ENCODE measurements at regions not wholly inside any gene's neighbourhood (a gene's known extent, or its start where the extent isn't known, plus 50 kb on each side); places are given as distances from the start of the nearest gene placed in this dataset.

- Histone ChIP-seq H3K36me3 (replicated peaks) (no peaks in the 10 kb centered on the region), H3K27ac (no peak overlapping the region), H3K4me3 (ENCODE audit: low read depth, low read length) (no peak overlapping the region), H3K27me3 (replicated peaks) (no peaks in the 10 kb centered on the region)
- TF ChIP-seq, protein P1, sequence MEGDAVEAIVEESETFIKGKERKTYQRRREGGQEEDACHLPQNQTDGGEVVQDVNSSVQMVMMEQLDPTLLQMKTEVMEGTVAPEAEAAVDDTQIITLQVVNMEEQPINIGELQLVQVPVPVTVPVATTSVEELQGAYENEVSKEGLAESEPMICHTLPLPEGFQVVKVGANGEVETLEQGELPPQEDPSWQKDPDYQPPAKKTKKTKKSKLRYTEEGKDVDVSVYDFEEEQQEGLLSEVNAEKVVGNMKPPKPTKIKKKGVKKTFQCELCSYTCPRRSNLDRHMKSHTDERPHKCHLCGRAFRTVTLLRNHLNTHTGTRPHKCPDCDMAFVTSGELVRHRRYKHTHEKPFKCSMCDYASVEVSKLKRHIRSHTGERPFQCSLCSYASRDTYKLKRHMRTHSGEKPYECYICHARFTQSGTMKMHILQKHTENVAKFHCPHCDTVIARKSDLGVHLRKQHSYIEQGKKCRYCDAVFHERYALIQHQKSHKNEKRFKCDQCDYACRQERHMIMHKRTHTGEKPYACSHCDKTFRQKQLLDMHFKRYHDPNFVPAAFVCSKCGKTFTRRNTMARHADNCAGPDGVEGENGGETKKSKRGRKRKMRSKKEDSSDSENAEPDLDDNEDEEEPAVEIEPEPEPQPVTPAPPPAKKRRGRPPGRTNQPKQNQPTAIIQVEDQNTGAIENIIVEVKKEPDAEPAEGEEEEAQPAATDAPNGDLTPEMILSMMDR (IDR thresholded peaks at IDR 0.05; ENCODE audit: low read depth, low read length, missing control alignments): no peak
- no peak for DNase-seq
- in situ Hi-C loops (cut with HindIII; ENCODE audit: low pct_ligation_motif_present, low sequenced_read_pairs): no loop called here
Measured at GRCh38 chr18:1958798-1959197, 612.5 kb downstream of the METTL4 start.

DNA sequence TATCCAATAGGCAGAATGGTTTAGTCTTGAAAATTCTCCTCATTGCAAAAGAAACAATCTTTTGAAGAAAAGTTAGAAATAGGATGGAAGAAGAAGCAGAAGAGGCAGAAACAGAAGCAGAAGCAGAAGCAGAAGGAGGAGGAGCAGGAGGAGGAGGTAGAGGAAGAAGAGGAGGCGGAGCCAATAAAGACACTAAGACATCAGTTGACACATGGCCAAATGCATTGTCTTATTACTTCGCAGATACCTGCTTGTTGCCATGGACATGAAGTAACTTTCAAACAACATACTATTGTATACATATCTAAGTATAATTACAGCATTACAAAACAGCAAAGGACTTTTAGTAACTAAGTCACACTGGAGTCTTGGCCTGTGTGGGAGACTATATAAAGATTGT, 606.3 kb downstream of the METTL4 start:
- TF ChIP-seq, protein P1 (IDR thresholded peaks at IDR 0.05; ENCODE audit: low read depth, low read length, missing control alignments): no peak
- in situ Hi-C loops (cut with HindIII; ENCODE audit: low pct_ligation_motif_present, low sequenced_read_pairs): no loop called here

DNA sequence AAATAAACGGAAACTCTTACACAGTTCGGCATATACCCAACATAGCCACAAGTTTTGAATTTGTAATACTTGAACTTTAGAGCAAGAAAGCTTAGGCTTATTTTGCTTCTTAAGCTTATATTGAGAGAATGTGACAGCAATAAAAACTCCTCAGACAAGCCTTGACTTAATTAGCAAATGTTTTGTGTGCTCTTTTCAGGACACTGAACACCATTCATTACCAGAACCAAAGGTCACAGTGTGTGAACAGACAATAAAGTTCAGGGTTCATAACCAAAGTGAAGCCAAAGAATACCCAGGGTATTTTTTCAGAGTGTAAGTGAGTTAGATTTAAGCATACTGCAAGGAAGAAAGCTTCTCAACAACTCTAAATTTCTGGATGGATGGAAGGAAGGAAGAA, 605.8 kb downstream of the METTL4 start:
- no peaks in the 10 kb centered on the region for H3K27me3 ChIP-seq (replicated peaks)
- no peak overlapping the region for H3K4me3 ChIP-seq (ENCODE audit: low read depth, low read length)
- in situ Hi-C loops (cut with HindIII; ENCODE audit: low pct_ligation_motif_present, low sequenced_read_pairs): no loop called here
- TF ChIP-seq, protein P1 (IDR thresholded peaks at IDR 0.05; ENCODE audit: low read depth, low read length, missing control alignments): no peak
- DNase-seq: no peak
- H3K27ac ChIP-seq: no peak overlapping the region
- no peaks in the 10 kb centered on the region for H3K36me3 ChIP-seq (replicated peaks)

More for the DNA sequence above, 606.3 kb downstream of the METTL4 start:
- Histone ChIP-seq H3K27ac (no peak overlapping the region), H3K27me3 (replicated peaks) (no peaks in the 10 kb centered on the region), H3K36me3 (replicated peaks) (no peaks in the 10 kb centered on the region), H3K4me3 (ENCODE audit: low read depth, low read length) (no peak overlapping the region)
- no peak for DNase-seq

- TF ChIP-seq, protein P1 (IDR thresholded peaks at IDR 0.05; ENCODE audit: low read depth, low read length, missing control alignments): no peak
- in situ Hi-C loops (cut with HindIII; ENCODE audit: low pct_ligation_motif_present, low sequenced_read_pairs): no loop called here
- no peak overlapping the region for H3K4me3 ChIP-seq (ENCODE audit: low read depth, low read length)
Measured at GRCh38 chr18:1968801-1969498, 602.4 kb downstream of the METTL4 start.

GRCh38 chr18:1976484-1976883, 594.8 kb downstream of the METTL4 start:
- TF ChIP-seq, protein P1 (IDR thresholded peaks at IDR 0.05; ENCODE audit: low read depth, low read length, missing control alignments): no peak
- H3K27ac ChIP-seq: no peak overlapping the region
- H3K36me3 ChIP-seq (replicated peaks): no peaks in the 10 kb centered on the region
- H3K27me3 ChIP-seq (replicated peaks): no peaks in the 10 kb centered on the region
- in situ Hi-C loops (cut with HindIII; ENCODE audit: low pct_ligation_motif_present, low sequenced_read_pairs): no loop called here
- DNase-seq: no peak
- no peak overlapping the region for H3K4me3 ChIP-seq (ENCODE audit: low read depth, low read length)

More at GRCh38 chr18:1968801-1969498, 602.4 kb downstream of the METTL4 start:
- Histone ChIP-seq H3K27me3 (replicated peaks) (no peaks in the 10 kb centered on the region), H3K27ac (no peak overlapping the region), H3K36me3 (replicated peaks) (no peaks in the 10 kb centered on the region)
- DNase-seq: no peak

DNA sequence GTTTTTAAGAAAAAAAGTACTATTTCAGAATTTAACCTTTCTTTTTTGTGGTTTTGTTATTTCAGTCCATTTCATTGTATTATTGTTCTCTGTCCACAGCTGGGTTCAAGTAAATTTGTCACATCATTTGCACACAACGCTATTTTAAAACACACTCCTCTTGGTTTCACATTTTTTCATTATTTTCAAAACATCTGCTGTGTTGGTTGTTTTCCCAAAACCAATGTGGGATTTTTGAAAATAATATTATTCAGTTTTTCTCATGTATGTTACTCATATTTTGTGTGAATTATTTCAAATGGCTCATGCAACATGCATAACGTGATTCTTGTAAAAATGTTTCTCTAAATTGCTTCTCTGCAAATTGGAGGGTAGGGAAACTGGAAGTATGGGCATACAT, 589.2 kb downstream of the METTL4 start:
- in situ Hi-C loops (cut with HindIII; ENCODE audit: low pct_ligation_motif_present, low sequenced_read_pairs): no loop called here
- Histone ChIP-seq H3K27me3 (replicated peaks) (no peaks in the 10 kb centered on the region), H3K27ac (no peak overlapping the region), H3K36me3 (replicated peaks) (no peaks in the 10 kb centered on the region), H3K4me3 (ENCODE audit: low read depth, low read length) (no peak overlapping the region)
- no peak for DNase-seq
- TF ChIP-seq, protein P1 (IDR thresholded peaks at IDR 0.05; ENCODE audit: low read depth, low read length, missing control alignments): no peak
